HK-2 (cell line): ENCODE measurements at regions not wholly inside any gene's neighbourhood (a gene's known extent, or its start where the extent isn't known, plus 50 kb on each side); places are given as distances from the start of the nearest gene placed in this dataset.

Experiments used
- DNase-seq: peaks from one replicate; pipeline ENCODE4 v3.0.0-alpha.2; 2018; ENCODE audit not compliant: unreplicated experiment

GRCh38 chr6:44715188-44715587, 327.7 kb downstream of the CDC5L start:
- no peak for DNase-seq

GRCh38 chr6:44715925-44716324, 328.4 kb downstream of the CDC5L start:
- no peak for DNase-seq

- DNase-seq: no peak
These were observed 329.9 kb downstream of the CDC5L start for GRCh38 chr6:44717431-44717830.

GRCh38 chr6:44721954-44722578, 334.6 kb downstream of the CDC5L start:
- DNase-seq: no peak

GRCh38 chr6:44722736-44723135, 335.2 kb downstream of the CDC5L start:
- DNase-seq: no peak

- no peak for DNase-seq
These were observed 336.1 kb downstream of the CDC5L start for GRCh38 chr6:44723439-44724197.

GRCh38 chr6:44725070-44725469, 337.6 kb downstream of the CDC5L start:
- DNase-seq: no peak

- DNase-seq: no peak
These were observed 340.4 kb downstream of the CDC5L start for GRCh38 chr6:44727651-44728630.

- DNase-seq: no peak
These were observed 343.4 kb downstream of the CDC5L start for GRCh38 chr6:44730771-44731391.

- no peak for DNase-seq
These were observed 344.1 kb downstream of the CDC5L start for GRCh38 chr6:44731485-44732095.

- DNase-seq: no peak
These were observed 344.7 kb downstream of the CDC5L start for GRCh38 chr6:44732243-44732642.

GRCh38 chr6:44733126-44733525, 345.6 kb downstream of the CDC5L start:
- no peak for DNase-seq

- no peak for DNase-seq
These were observed 346.4 kb downstream of the CDC5L start for GRCh38 chr6:44733868-44734267.

GRCh38 chr6:44734886-44735629, 347.6 kb downstream of the CDC5L start:
- DNase-seq: no peak

GRCh38 chr6:44735630-44735963, 348.1 kb downstream of the CDC5L start:
- peak; percentile 68 for DNase-seq

- DNase-seq: no peak
These were observed 349.8 kb downstream of the CDC5L start for GRCh38 chr6:44737341-44737740.

- DNase-seq: no peak
These were observed 350.5 kb downstream of the CDC5L start for GRCh38 chr6:44737829-44738528.

- no peak for DNase-seq
These were observed 351.2 kb downstream of the CDC5L start for GRCh38 chr6:44738601-44739146.

GRCh38 chr6:44739181-44739580, 351.7 kb downstream of the CDC5L start:
- no peak for DNase-seq

- DNase-seq: no peak
These were observed 353.1 kb downstream of the CDC5L start for GRCh38 chr6:44740566-44741120.
